ENCODE measurements at regions not wholly inside any gene's neighbourhood (a gene's known extent, or its start where the extent isn't known, plus 50 kb on each side); places are given as distances from the start of the nearest gene placed in this dataset.
A peak's percentile ranks its signal among the peaks of the same experiment; 100 is the strongest.
"Not testable (repeated sequence)": the region's sequence is repeated elsewhere in the genome, so short reads cannot be mapped to it uniquely, and the experiment has no call there.

DNA sequence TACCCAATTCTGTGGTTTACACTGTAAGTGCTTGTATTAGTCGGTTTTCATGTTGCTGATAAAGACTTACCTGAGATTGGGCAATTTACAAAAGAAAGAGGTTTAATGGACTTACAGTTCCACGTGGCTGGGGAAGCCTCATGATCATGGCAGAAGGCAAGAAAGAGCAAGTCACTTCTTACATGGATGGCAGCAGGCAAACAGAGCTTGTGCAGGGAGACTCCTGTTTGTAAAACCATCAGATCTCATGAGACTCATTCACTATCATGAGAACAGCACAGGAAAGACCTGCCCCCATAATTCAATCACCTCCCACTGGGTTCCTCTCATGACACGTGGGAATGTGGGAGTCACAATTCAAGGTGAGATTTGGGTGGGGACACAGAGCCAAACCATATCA is 119.3 kb downstream of the BASP1 start:
- POLR2A ChIA-PET, CTCF ChIA-PET: not testable (repeated sequence)
- 96% methylated on average over 3 of the region's 3 CpGs for WGBS (ENCODE audit: insufficient coverage)

DNA sequence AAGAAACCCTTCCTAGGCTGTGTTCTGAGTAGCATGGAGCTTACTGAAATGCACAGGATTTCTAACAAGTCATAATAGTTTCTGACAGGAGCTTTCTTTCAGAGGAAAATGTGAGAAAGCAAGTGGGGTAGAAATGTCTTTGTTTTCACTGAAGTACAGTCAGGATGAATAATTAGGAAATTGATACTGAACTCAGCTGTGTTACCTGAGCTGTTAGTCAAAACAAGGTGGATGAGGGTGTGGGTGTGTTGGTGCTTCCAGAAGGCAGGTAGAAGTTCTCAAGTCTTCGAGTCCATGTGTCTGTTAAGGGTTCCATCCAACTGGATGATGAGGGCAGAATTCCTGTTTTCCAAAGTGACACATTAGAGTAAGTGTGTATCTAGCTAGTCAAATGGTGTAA is 122.4 kb downstream of the BASP1 start:
- no peak overlapping the region for H3K27ac ChIP-seq (ENCODE audit: insufficient read depth in 1 of 2, low read depth in 1 of 2, low read length in 2 of 2, poor library complexity in 1 of 2, severe bottlenecking in 2 of 2)
- no peak overlapping the region for H3K4me3 ChIP-seq (ENCODE audit: control insufficient read depth in 1 of 7, extremely low read depth in 1 of 7, insufficient read depth in 4 of 7, low read depth in 2 of 7, low read length in 6 of 7)
- no peaks in the 10 kb centered on the region for H3K27me3 ChIP-seq (replicated peaks in 2 of 5; ENCODE audit: control insufficient read depth in 4 of 5, insufficient read depth in 5 of 5, low read length in 4 of 5)
- no peaks in the 10 kb centered on the region for H3K36me3 ChIP-seq (ENCODE audit: control insufficient read depth in 4 of 4, insufficient read depth in 4 of 4, low read length in 3 of 4)
- H3K4me1 ChIP-seq (ENCODE audit: control extremely low read depth in 1 of 4, control insufficient read depth in 4 of 4, insufficient read depth in 4 of 4, low read length in 3 of 4), result no peaks in the 10 kb centered on the region
- H3K9me3 ChIP-seq (ENCODE audit: control extremely low read depth in 1 of 5, control insufficient read depth in 4 of 5, insufficient read depth in 2 of 5, low read depth in 1 of 5, low read length in 4 of 5), result peaks cover 0 to 8% (median 0%) of the 10 kb centered on the region in 5 experiments
- ChIA-PET POLR2A (no interaction called here), CTCF (no interaction called here)
- no peak for DNase-seq
- no CpG with 5 or more reads among the region's 1 CpG for WGBS (ENCODE audit: insufficient coverage)

More for the DNA sequence above, 119.3 kb downstream of the BASP1 start:
- H3K27ac ChIP-seq (ENCODE audit: insufficient read depth in 1 of 2, low read depth in 1 of 2, low read length in 2 of 2, poor library complexity in 1 of 2, severe bottlenecking in 2 of 2); H3K27me3 ChIP-seq (replicated peaks in 2 of 5; ENCODE audit: control insufficient read depth in 4 of 5, insufficient read depth in 5 of 5, low read length in 4 of 5); H3K4me3 ChIP-seq (ENCODE audit: control insufficient read depth in 1 of 7, extremely low read depth in 1 of 7, insufficient read depth in 4 of 7, low read depth in 2 of 7, low read length in 6 of 7); H3K4me1 ChIP-seq (ENCODE audit: control extremely low read depth in 1 of 4, control insufficient read depth in 4 of 4, insufficient read depth in 4 of 4, low read length in 3 of 4); DNase-seq; H3K36me3 ChIP-seq (ENCODE audit: control insufficient read depth in 4 of 4, insufficient read depth in 4 of 4, low read length in 3 of 4); H3K9me3 ChIP-seq (ENCODE audit: control extremely low read depth in 1 of 5, control insufficient read depth in 4 of 5, insufficient read depth in 2 of 5, low read depth in 1 of 5, low read length in 4 of 5): not testable (repeated sequence)

DNA sequence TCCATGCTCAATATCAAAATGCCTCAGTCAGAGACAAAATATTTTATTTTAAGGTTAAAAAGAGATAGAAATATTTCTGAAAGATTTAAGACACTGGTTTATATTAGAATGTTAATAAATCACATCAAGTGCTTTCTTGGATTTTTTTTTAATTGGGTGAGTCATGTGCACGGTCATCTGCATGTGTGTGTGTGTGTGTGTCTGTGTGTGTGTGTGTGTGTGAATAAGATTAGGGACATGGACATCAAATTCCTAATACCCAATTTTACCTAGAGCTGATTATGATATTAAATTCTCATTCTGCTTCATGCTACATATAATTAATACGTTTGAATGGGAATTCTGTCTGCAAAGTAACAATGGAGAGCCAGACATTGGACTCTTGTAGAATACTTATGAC is 122.9 kb downstream of the BASP1 start:
- Histone ChIP-seq H3K27ac (ENCODE audit: insufficient read depth in 1 of 2, low read depth in 1 of 2, low read length in 2 of 2, poor library complexity in 1 of 2, severe bottlenecking in 2 of 2) (no peak overlapping the region), H3K27me3 (replicated peaks in 2 of 5; ENCODE audit: control insufficient read depth in 4 of 5, insufficient read depth in 5 of 5, low read length in 4 of 5) (no peaks in the 10 kb centered on the region), H3K9me3 (ENCODE audit: control extremely low read depth in 1 of 5, control insufficient read depth in 4 of 5, insufficient read depth in 2 of 5, low read depth in 1 of 5, low read length in 4 of 5) (peaks cover 0 to 8% (median 0%) of the 10 kb centered on the region in 5 experiments), H3K36me3 (ENCODE audit: control insufficient read depth in 4 of 4, insufficient read depth in 4 of 4, low read length in 3 of 4) (no peaks in the 10 kb centered on the region), H3K4me1 (ENCODE audit: control extremely low read depth in 1 of 4, control insufficient read depth in 4 of 4, insufficient read depth in 4 of 4, low read length in 3 of 4) (no peaks in the 10 kb centered on the region), H3K4me3 (ENCODE audit: control insufficient read depth in 1 of 7, extremely low read depth in 1 of 7, insufficient read depth in 4 of 7, low read depth in 2 of 7, low read length in 6 of 7) (no peak overlapping the region)
- ChIA-PET POLR2A (no interaction called here), CTCF (no interaction called here)
- no peak for DNase-seq
- no CpG with 5 or more reads among the region's 2 CpGs for WGBS (ENCODE audit: insufficient coverage)

DNA sequence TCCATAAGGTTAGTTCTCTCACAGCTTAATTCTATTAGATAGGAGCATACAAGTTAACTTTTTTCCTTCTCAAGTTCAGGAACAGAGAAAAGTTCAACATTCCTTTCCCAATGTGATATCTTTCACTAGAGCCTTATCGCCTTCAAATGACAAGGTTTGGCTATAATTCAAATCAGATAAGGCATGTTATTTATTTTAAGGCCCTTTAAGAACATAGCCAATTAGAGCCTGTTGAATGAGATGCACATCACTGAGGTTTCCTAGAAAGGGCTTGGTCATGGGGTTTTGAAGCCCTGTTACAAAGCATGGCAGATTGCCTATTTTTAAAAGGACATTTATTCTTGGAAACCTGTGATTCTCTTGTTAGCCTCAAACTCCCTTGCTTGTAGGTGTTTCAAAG is 123.4 kb downstream of the BASP1 start:
- CTCF ChIA-PET, result no interaction called here
- Histone ChIP-seq H3K4me1 (ENCODE audit: control extremely low read depth in 1 of 4, control insufficient read depth in 4 of 4, insufficient read depth in 4 of 4, low read length in 3 of 4) (no peaks in the 10 kb centered on the region), H3K9me3 (ENCODE audit: control extremely low read depth in 1 of 5, control insufficient read depth in 4 of 5, insufficient read depth in 2 of 5, low read depth in 1 of 5, low read length in 4 of 5) (peaks cover 0 to 8% (median 0%) of the 10 kb centered on the region in 5 experiments), H3K27me3 (replicated peaks in 2 of 5; ENCODE audit: control insufficient read depth in 4 of 5, insufficient read depth in 5 of 5, low read length in 4 of 5) (no peaks in the 10 kb centered on the region), H3K36me3 (ENCODE audit: control insufficient read depth in 4 of 4, insufficient read depth in 4 of 4, low read length in 3 of 4) (no peaks in the 10 kb centered on the region), H3K4me3 (ENCODE audit: control insufficient read depth in 1 of 7, extremely low read depth in 1 of 7, insufficient read depth in 4 of 7, low read depth in 2 of 7, low read length in 6 of 7) (no peak overlapping the region), H3K27ac (ENCODE audit: insufficient read depth in 1 of 2, low read depth in 1 of 2, low read length in 2 of 2, poor library complexity in 1 of 2, severe bottlenecking in 2 of 2) (no peak overlapping the region)
- no peak for DNase-seq
- POLR2A ChIA-PET, result no interaction called here
- no CpG with 5 or more reads among the region's 1 CpG for WGBS (ENCODE audit: insufficient coverage)

DNA sequence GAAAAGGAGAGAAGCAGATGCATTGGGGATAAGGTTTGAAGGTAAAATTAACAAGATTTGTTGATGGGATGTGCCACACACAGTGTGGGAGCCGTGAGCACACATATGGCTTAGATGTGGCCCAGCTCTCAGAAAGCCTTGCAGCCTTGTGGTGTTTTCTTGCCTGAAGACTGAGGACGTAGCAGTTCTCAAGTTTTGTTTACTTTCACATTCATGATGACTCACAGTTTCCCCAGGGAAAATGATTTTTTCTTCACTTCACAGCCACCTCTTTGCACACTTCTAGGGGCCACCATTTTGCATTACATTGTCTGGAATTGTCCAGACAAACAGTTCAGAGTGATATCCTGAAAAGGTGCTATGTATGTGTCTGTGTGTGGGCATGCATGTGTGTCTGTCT is 126.2 kb downstream of the BASP1 start:
- no peak overlapping the region for H3K27ac ChIP-seq (ENCODE audit: insufficient read depth in 1 of 2, low read depth in 1 of 2, low read length in 2 of 2, poor library complexity in 1 of 2, severe bottlenecking in 2 of 2)
- CTCF ChIA-PET, result no interaction called here
- no peak overlapping the region for H3K4me3 ChIP-seq (ENCODE audit: control insufficient read depth in 1 of 7, extremely low read depth in 1 of 7, insufficient read depth in 4 of 7, low read depth in 2 of 7, low read length in 6 of 7)
- H3K27me3 ChIP-seq (replicated peaks in 2 of 5; ENCODE audit: control insufficient read depth in 4 of 5, insufficient read depth in 5 of 5, low read length in 4 of 5), result no peaks in the 10 kb centered on the region
- H3K4me1 ChIP-seq (ENCODE audit: control extremely low read depth in 1 of 4, control insufficient read depth in 4 of 4, insufficient read depth in 4 of 4, low read length in 3 of 4), result no peaks in the 10 kb centered on the region
- H3K9me3 ChIP-seq (ENCODE audit: control extremely low read depth in 1 of 5, control insufficient read depth in 4 of 5, insufficient read depth in 2 of 5, low read depth in 1 of 5, low read length in 4 of 5), result no peaks in the 10 kb centered on the region
- WGBS (ENCODE audit: insufficient coverage), result 73% methylated on average over 2 of the region's 2 CpGs
- no peaks in the 10 kb centered on the region for H3K36me3 ChIP-seq (ENCODE audit: control insufficient read depth in 4 of 4, insufficient read depth in 4 of 4, low read length in 3 of 4)
- peak; percentile 2 to 34 (median 27) for DNase-seq
- POLR2A ChIA-PET, result no interaction called here

DNA sequence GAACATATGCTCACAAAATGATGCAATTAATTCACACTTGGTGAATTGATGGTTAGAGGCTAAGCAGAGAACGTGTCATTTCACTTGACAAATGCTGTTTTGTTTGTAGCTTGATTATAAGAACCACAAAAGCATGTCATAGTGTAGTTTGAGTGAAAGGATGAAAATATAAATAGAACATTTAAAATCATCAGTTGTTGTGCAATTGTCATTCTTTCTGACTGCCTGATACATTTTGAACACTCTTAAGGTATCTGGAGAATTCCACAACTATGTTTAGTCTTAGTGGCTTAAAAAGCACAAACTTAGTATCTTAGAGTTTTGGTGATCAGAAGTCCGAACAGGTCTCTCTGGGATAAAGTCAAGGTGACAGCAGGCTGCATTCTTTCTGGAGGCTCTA is 129.4 kb downstream of the BASP1 start:
- Histone ChIP-seq H3K36me3 (ENCODE audit: control insufficient read depth in 4 of 4, insufficient read depth in 4 of 4, low read length in 3 of 4) (no peaks in the 10 kb centered on the region), H3K9me3 (ENCODE audit: control extremely low read depth in 1 of 5, control insufficient read depth in 4 of 5, insufficient read depth in 2 of 5, low read depth in 1 of 5, low read length in 4 of 5) (no peaks in the 10 kb centered on the region), H3K4me1 (ENCODE audit: control extremely low read depth in 1 of 4, control insufficient read depth in 4 of 4, insufficient read depth in 4 of 4, low read length in 3 of 4) (no peaks in the 10 kb centered on the region), H3K27me3 (replicated peaks in 2 of 5; ENCODE audit: control insufficient read depth in 4 of 5, insufficient read depth in 5 of 5, low read length in 4 of 5) (no peaks in the 10 kb centered on the region), H3K4me3 (ENCODE audit: control insufficient read depth in 1 of 7, extremely low read depth in 1 of 7, insufficient read depth in 4 of 7, low read depth in 2 of 7, low read length in 6 of 7) (no peak overlapping the region), H3K27ac (ENCODE audit: insufficient read depth in 1 of 2, low read depth in 1 of 2, low read length in 2 of 2, poor library complexity in 1 of 2, severe bottlenecking in 2 of 2) (no peak overlapping the region)
- DNase-seq, result no peak
- POLR2A ChIA-PET, result no interaction called here
- CTCF ChIA-PET, result no interaction called here
- whole genome bisulfite sequencing (ENCODE audit: insufficient coverage), result 100% methylated on average over 1 of the region's 2 CpGs

DNA sequence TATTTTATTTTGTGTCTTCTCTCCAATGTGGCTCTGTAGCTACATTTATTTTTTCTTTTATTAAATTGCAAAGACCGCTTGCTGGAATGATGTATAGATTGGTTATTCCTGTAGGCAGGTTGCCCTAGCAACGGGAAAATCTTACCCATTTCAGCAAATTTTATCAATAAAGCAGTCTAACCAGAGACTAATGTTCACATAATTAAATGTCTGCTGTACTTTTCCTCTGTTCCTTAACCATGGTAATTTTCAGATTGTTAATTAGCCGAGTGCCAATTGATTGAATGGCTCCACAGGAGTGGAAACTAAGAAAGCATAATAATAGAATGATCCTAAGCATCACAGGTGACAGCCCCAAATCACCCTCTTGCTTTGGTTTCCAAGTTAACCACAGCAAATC is 134.8 kb downstream of the BASP1 start:
- CTCF ChIA-PET, result no interaction called here
- H3K27me3 ChIP-seq (replicated peaks in 2 of 5; ENCODE audit: control insufficient read depth in 4 of 5, insufficient read depth in 5 of 5, low read length in 4 of 5), result no peaks in the 10 kb centered on the region
- POLR2A ChIA-PET, result no interaction called here
- no peak for DNase-seq
- H3K9me3 ChIP-seq (ENCODE audit: control extremely low read depth in 1 of 5, control insufficient read depth in 4 of 5, insufficient read depth in 2 of 5, low read depth in 1 of 5, low read length in 4 of 5), result peaks cover 0 to under 1% (median 0%) of the 10 kb centered on the region in 5 experiments
- no peak overlapping the region for H3K27ac ChIP-seq (ENCODE audit: insufficient read depth in 1 of 2, low read depth in 1 of 2, low read length in 2 of 2, poor library complexity in 1 of 2, severe bottlenecking in 2 of 2)
- H3K36me3 ChIP-seq (ENCODE audit: control insufficient read depth in 4 of 4, insufficient read depth in 4 of 4, low read length in 3 of 4), result no peaks in the 10 kb centered on the region
- no peaks in the 10 kb centered on the region for H3K4me1 ChIP-seq (ENCODE audit: control extremely low read depth in 1 of 4, control insufficient read depth in 4 of 4, insufficient read depth in 4 of 4, low read length in 3 of 4)
- no peak overlapping the region for H3K4me3 ChIP-seq (ENCODE audit: control insufficient read depth in 1 of 7, extremely low read depth in 1 of 7, insufficient read depth in 4 of 7, low read depth in 2 of 7, low read length in 6 of 7)
- no CpG with 5 or more reads among the region's 3 CpGs for WGBS (ENCODE audit: insufficient coverage)
